Left renal pelvis (tissue), 4 donors: ENCODE measurements at regions not wholly inside any gene's neighbourhood (a gene's known extent, or its start where the extent isn't known, plus 50 kb on each side); places are given as distances from the start of the nearest gene placed in this dataset.

ENCODE experiments used
- DNase-seq, 4 donors: peaks; one replicate each; pipeline ENCODE4 v3.0.0-alpha.2; 2013; ENCODE audit warnings: low read depth in 4 of 4, low spot score in 3 of 4

DNA sequence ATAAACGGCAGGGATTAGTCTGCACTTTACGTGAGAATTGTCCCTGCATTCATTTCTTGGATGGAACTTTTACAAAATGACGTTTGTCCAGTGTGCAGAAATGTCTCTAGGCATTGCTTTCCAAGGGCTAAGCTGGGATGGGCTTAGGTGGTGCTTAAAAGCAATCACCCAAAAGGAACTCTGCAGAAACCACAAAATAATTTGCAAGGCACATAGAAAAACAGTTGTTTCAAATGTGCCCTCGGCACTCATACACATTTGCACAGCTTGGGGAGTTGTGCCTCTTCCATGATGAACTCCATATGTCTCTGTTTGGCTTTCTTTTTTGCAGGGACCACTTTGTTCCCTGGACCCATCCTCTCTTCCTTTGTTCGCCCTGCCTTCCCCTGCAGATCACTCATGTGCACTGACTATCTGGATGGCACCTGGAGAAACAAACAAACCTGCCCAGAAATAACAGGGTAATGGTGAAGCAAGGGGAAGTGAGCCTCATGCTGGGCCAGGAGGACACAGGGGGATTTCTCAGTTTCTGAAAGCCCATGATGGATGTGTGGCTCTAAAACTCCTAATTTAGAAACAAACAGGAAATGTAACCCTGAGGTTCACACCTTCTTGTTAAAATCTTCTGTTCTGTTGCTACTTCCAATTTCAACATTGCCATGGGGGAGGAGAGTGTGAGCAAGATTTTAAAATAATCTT lies 150.2 kb downstream of the SNX19 start:
- DNase-seq = no peak

DNA sequence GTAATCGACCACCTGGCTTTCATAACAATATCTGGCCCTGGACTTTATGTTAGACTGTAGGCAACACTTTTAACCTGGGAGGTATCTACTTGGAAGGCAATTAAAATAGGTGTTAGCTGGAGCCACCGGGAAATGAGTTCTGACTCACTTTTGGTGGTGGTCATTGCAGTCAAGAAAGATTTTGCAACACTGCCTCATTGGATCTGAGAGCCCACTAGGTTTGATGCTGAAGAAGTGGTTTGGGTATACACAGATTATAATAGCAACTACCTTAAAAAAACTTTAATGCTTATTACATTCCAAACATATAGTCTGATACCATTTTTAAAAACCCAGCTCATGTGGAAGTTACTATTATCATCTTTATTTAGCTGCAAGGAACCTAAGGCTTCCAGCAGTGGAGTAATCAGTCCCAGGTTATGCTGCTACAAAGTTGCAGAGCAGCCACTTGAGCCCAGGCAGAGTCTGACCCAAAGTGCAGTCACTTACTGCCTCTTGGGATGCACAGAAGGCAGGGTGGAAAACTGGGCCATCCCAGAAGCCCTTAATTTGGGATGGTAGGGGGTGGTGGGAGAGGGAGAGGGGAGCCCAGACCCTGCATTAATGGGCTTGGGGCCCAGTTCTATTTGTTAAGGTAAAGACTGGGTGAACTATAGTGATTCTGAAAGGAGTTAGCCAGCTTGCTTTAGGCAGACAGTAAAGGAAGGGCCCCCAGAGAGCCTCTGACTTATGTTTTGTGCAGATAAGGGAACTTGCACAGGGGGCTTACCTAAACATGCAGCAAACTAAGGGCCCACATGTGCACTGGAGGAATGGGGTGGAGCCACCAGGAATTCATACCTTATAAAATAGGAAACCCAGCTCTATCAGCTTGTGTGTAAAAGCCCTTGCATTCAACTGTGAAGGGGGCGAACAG lies 149.4 kb downstream of the SNX19 start:
- DNase-seq = no peak

DNA sequence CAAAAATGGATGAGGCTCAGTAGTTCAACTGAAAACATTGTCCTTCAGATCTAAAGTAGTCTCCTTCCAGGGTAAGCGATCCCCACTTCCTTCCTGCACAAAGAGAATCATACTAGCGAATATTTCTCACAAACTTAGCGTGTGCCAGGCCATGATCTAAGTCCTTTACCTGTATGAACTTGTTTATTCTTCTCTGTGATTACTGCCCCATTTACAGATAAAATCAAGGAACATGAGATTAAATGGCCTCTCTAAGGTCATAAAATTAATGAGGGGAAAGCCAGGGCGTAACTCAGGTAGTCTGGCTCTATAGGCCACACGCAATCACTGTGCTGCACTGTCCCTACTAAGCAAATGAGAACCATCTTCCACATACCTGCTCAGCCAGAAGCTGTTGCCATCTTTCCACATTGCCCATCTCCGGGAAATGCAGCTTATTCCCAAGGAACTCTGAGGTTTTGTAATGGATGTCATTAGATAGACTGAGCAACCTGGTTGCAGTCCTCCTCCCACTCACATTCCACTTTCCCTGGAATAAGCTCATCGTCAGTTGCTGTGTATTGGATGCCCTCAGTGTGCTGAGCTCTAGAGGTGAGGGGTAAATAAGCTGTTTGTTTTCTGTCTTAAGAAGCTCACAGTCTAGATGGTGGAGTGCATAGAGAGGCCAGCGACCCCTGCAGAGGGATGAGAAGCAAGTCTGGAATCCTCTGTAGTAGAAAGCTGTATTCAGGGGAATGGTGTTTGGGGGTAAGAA lies 146.3 kb downstream of the SNX19 start:
- no peak for DNase-seq

DNA sequence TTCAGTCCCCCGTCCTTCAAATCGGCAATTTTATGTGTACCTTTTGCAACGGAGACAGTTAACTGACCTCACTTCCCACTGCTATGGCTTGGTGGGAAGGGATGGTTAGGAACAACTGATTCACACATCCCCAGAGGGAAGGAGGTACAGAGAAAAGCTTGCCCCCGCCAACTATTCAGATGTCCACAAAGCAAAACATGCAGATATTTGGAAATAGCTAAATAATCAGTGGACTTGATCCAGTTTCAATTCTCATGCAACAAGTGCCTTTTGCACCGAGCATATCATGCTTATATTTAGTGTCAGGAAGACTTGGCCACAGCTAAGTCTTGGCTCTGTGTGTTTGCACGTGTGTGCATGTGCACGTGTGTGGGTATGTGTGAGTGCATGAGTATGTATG lies 144.6 kb downstream of the SNX19 start:
- no peak for DNase-seq

DNA sequence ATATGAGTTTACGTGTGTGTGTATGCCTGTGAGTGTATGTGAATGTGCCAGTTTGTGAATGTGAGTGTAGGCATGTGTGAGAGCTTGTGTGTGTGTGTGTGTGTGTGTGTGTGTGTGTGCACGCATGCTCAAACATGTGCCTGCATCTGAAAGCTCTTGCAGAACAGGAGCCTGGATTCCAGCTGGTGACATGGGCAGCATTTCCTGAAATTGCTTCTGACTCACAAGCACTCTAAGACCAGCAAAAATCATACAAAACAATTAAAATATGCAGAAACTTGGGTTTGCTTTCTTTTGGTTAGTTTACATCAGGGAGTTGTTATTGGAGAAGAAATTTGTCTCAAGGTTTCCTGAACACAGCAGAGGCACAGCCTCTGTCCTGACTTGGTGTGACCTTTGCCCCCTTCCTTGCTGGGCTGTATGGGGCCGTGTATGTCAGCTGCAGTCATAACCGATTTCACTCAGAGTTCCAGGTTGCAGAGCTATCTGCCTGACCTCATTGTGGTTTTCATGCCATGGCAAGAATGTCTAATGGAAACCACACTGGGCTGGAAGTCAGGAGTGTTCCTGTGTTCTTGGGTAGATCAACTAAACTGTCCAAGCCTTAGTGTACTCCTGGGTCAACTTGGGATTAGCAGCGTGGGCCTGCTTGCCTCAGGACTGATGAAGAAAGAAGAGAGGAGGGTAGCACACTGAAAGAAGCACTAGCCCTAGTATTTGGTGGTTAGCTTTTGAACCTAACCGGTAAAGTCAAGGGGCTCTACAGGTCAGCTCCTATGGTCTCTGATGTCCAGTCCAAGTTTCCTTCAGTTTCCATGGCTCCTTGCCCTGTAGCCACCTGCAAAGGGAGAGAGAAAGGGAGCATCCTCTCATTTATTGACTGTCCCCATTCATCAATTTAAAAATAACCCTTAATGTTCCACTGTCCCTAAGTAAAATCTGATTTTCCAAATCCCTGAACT lies 143.7 kb downstream of the SNX19 start:
- DNase-seq = no peak

DNA sequence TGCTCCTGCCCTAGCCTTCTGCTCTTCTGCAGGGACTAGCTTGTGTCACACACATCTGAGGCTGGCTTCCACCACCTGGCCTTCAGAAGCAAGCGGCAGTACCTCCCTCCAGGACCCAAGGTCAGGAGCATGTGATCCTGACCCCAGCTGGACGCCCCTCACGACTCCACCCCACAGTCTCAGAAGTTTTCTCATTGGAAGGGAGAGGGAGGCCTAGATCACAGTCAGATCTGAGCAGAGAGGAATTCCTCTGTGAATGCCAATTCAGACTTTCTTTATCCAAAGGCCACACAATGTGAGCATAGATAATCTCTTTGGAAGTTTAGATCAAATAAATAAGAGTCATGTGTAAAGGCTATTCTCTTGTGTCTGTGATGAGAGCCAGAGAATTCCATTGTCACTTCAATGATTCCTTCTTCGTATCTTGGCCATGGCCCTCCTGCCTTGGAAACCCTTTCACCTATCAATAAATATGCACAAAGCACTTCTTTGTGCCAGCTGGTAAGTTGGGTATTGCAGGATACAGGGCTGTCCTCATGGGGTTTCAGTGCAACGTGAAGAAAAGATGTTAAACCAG lies 142.9 kb downstream of the SNX19 start:
- no peak for DNase-seq

DNA sequence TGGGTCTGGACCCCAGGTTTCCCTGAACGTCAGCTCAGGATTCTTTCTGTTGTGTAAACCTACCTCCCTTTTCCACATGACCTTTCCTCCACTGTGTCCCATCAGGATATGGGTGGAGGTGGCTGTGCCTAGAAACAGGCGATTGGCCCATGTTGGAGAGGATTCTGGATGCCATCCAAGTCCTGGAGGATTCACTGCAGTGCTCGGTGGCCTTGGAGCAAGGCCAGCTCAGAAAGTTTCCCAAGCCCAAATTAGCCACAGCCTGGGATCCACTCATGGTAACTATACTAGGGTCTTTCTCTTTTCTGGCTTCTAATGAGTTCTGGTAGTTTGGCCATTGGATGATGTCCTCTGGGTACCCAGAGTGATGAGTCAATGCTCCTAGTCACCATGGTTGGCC lies 141.6 kb downstream of the SNX19 start:
- no peak for DNase-seq

DNA sequence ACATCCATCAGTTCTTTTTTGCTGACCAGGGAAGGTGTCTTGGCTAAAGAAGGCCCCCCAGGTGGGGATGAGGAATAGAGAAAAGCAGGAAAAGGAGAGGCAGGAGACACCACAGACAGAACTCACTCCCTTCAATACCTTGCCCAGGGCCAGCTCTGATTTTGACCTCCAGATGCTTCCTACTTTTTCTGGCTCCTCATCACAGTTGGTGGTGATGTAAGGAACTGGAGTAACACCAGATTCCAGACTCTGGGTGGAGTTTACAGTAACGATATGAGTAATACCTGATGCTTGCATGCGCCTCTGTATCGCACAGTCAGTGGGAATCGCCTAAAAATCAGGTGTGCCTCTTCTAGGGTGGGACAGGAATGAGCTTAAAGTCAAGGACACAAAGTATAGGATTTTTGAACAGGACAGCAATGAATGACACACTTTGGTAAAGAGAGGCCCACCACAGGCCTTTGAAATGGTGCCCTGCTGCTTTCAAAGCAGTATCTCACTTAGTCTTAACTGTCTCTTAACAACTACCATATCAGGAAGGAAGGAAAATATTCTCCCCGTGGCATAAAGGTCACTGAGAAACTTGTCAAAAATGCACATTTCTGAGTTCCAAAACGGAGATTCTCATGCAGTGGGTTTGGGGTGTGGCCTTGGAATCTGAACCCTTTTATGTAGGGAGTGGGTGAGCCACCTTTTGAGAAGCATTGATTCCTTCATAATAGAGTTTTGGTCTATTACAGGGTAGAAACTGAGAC lies 140.8 kb downstream of the SNX19 start:
- no peak for DNase-seq

DNA sequence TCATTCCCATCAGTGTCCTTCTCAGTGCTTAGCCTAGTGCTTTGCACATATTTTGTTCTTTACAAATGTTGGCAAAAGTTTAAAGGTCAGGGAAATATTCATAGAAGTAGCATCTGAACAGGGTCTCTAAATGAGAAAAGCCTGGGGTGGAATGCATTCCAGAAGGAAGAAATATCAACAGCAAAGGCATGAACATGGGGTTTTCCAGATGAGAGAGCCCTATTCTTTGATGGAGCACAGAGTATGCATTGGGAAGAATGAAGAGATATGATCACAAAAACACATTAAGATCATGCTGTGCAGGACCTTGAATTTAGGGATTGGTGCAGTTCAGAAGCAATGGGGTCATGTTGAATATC lies 140.2 kb downstream of the SNX19 start:
- no peak for DNase-seq

DNA sequence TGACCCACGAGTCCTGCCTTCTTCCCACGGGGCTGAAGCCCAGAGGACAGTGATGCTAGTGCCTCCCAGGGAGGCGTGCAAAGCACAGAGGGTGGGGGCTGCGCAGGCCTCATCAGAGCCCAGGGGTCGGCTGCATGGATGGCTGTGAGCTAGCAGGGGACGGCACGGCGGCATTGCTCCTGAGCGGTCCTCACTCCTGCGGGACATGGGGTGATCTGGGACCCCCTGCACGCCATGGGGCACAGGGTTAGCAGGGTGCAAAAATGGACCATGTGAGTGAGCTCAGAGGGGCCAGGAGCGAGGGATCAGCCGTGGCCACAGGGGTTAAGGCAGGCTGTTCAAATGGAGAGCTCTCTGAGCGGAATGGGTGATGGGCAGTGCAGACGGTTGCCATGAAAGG lies 138.3 kb downstream of the SNX19 start:
- no peak for DNase-seq

DNA sequence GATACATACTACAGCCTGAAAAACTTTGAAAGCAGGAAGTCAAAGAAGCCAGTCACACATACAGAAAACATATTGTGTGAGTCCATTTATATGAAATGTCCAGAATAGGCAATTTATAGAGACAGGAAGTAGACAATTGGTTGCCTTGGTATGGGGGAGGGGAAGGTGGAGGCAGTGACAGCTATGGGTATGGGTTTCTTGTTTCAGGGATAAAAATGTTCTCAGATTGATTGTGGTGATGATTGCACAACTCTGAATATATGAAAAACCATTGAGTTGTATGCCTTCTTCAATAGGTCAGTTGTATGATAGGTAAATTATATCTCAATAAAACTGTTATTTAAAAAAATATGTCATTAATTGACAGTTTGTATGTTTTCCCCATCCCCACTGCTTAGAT lies 137.6 kb downstream of the SNX19 start:
- DNase-seq = no peak

DNA sequence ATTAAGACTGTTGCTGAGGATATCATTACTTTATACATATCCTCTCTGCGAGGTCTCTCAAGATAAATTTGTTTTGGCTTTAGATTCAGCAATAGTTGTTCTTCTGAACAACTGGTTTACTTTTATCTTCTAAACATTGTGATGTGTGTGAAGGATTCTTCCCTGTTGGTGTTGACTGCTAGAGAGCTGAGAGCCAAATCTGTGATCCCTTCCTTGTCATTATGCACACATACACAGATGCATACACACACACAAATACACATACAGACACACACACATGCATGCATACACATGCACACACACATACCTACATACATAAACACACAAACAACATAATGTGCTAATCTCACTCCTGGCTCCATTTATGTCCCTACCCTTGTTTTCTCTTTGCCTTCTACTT lies 137.0 kb downstream of the SNX19 start:
- DNase-seq = no peak

DNA sequence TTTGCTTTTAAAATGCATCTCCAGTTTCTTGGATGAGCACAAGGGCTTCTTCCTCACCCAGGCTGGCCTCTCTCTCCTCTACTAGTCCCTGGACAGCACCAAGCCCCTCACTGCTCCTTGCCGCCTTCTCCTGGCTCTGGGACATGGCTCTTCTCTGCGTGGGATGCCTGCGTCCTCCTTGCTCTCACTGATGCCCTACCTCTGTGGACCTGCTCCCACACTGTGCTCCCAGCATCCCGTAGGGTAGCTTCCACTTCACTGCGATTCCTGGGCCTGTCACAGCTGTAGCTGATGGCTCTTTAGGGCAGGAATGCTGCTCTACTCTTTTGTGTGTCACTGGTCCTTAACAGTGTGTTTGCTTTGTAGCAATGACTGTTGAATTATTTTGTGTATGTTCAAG lies 136.3 kb downstream of the SNX19 start:
- DNase-seq = no peak

DNA sequence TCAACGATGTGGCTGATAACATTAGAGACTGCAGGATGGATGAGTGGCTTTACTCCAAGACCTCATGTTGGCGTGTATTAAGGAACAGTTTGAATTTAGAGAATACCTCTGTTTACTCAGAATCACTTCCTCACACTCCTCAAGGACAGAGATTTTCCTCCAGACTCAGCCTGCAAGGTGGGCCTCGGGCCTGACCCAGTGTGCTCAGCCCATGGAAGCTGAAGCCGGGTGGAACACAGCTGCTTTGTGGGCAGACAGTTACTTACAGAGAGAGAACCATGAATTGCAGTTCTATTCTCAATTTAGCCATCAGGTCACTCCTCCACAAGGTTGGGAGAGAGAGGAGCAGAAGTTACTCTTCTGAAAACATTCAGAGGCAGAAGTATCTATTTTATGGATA lies 135.8 kb downstream of the SNX19 start:
- DNase-seq = no peak

DNA sequence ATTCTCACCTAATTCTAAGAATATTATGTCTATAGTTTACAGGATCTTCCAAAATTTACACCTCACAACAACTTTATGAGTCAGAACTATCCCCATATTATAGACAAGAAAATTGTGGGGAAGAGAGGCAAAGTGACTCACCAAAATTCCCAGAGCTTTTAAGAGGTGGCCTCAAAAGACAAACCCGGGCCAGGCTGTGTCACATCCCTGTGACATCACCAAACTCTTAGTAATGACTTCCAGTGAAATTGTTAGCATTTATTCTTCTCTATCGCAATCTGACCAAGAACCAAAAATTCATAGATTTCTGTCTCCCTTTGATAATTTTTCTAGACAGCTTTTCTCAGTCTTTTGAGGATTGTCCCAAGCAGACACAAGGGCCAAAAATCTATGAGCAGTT lies 134.3 kb downstream of the SNX19 start:
- DNase-seq = no peak

DNA sequence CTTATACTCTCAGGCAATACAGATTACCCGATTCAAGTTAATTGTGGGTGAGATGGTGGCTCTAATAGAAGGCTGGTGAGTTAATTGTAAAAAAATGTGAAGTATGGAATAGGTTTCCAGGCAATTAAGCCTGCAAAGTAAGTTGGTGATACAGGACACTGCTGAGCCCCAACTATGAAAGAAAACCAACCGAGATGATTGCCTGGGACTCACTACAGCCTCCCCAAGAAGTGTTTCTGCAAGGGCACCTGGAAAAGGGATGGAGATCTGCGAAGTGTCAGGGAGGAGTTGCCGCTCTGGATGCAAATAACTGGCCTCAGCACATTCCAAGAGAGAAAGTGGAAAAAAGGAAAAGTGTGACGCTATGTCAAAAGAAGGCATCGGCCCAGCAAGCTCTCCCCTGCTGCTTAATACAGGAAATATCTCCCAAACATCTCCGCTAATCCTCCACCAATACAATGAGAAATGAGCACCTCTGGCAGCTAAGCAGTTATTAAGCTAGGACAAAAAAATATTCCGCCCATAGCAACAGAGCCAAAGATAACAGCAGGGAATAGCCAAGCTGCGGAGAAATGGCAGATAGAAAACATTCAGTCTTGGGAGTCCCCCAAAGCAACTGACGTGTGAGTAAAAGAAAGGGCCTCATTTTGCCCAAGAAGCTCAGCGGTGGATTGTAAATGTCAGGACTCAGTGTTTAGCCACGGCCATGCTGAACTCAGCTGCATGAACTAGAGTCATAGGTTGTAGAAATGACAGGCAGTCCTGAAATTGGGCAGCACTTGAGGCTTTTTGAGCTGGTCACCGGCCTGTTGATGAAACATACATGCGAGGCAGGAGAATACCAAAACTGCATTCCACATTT lies 133.7 kb downstream of the SNX19 start:
- DNase-seq = no peak

DNA sequence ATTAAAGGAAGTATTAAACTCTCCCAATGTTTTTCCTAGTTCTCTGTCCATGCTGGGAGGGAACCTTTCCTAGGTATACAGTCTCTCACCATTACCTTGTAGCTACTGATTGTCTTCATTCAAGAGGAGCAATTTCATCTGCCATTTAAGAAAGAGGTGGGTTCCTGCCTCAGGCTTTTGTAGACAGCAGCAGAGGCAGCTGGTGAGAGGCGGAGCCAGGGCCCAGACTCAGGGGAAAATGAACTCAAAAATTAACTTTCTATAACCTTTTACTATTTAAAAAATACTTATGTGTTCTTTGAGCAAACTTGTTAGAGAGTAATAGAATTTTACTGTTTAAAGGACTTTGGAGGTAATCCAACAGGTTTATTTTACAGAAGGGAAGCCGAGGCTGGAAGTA lies 133.0 kb downstream of the SNX19 start:
- DNase-seq = no peak

DNA sequence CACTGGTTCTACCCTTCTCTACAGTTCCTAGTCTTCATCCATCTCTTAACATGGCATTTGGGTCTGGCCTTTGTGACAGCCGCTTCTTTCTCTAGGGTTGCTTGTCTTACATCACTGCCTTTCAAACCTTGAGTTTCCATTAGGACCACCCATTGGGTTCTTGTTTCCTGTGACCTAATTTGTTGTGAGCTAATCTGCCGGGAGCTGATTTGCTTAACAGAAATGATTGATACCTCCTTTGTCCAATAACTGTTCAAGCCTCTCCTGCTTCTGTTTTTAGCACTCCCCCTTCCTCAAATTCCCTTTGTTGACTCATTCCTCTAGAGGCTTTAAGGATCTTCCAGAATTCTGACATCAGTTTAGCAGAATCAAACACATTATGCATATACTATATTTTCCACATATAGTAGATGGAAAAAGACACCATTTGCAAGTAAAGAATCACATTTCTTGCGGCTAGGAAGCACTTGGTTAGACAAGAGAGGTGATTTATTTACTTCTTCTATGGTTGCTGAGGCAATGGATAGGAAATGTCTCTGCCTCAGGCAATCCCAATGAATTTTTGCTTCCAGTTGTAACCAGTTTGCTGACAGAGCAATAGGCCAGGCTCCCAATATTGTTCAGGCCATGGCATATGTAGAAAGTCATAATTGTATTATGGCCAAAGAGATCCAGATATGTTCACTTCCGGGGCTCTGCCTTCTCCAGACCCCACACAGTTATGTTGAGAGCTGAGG lies 130.7 kb downstream of the SNX19 start:
- DNase-seq = no peak
